DMS153 (cell line): ENCODE measurements at regions not wholly inside any gene's neighbourhood (a gene's known extent, or its start where the extent isn't known, plus 50 kb on each side); places are given as distances from the start of the nearest gene placed in this dataset.

Experiments
- DNase-seq: peaks from one replicate; lab custom pipeline; 2025; lab: John Stamatoyannopoulos, UW

DNA sequence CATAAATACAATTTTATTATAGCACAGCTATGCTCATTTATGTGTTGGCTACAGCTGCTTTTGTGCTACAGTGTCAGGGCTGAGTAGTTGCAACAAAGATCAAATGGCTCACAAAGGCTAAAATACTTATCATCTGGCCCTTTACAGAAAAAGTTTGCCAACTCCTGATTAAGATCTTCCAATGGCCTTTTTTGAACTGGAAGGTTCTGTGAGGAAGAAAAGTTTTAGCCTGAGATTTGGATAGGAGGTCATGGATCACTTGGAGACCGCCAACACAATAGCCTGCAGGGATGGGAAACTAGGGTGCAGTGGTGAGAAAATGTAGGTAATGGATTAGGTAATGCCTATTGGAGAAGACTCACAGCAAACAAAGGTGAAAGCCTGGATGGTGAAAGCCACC, 169.8 kb downstream of the NOC3L start:
- no peak for DNase-seq

- no peak for DNase-seq
Measured at GRCh38 chr10:94193466-94193924, 169.2 kb downstream of the NOC3L start.

DNA sequence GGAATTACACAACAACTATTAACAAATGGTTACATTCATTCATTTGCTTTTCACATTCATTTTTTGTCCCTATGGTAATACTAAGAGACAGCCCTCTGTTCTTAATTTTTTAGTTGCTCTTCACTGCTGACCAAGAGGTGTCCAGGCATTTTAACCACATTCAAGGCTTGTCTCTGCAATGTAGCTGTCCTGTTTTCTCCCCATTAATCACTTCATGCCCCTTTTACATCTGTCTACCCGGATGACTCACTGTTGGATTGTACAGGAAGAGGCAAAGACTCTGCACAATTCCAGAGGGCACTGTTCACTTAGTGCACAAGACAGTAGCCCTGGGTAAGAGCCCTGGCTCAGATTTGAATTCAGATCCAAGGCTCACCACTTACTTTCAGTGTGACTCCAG, 168.5 kb downstream of the NOC3L start:
- DNase-seq = no peak

- DNase-seq = no peak
Measured at GRCh38 chr10:94197241-94197640, 165.5 kb downstream of the NOC3L start.

DNA sequence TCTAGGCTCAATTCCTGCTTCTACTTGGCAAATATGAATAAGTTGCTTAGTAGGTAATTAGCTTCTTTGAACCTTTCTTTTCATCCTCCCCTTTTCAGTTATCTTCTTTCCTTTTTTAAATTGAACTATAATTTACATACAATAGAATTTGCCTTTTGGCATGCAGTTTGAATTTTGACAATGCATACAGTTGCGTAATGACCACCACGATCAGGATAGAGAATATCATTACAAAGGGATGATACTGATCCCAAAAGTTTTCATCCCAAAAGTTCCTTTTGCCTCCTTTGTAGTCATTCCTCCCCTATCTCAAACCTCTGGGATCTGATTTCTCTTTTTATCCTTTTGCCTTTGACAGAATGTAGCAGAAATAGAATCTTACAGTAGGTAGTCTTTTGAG, 164.4 kb downstream of the NOC3L start:
- DNase-seq = no peak

- no peak for DNase-seq
Measured at GRCh38 chr10:94199565-94199964, 163.2 kb downstream of the NOC3L start.

DNA sequence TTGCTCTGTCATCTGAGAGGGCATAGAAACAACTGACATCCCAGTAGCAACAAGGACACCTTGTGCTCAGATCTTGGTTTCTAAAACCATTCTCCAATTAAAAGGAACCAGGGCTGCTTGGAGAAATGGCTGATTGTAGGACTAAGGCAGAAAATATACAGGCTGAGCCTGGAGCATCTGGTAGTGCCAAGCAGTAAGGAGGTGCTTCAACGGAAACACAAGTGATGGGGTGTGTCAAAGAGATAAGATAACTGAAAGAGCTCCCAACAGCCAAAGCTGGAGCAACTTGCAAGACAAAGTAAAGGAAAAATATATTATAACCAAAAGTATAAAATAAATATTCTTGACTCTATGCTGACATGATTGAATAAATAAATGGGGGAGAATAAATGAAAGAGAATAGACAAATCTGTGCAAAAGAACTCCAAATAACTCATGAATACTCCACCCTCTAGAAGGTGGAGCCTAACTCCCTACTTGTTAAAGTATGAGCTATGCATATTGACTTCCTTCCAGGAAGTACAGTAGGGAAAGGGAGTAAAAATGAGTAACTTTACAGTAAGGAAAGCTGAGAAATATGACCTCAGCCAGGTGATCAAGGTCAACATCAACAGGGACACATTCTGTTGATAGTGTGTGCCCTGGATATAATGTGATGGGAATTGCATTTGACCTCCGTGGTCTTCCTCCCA, 162.4 kb downstream of the NOC3L start:
- DNase-seq = no peak

GRCh38 chr10:94205396-94205831, 157.3 kb downstream of the NOC3L start:
- DNase-seq = no peak

- DNase-seq = no peak
Measured at GRCh38 chr10:94206176-94206575, 156.6 kb downstream of the NOC3L start.

- no peak for DNase-seq
Measured at GRCh38 chr10:94208315-94208714, 154.4 kb downstream of the NOC3L start.

GRCh38 chr10:94210440-94211168, 152.1 kb downstream of the NOC3L start:
- no peak for DNase-seq

DNA sequence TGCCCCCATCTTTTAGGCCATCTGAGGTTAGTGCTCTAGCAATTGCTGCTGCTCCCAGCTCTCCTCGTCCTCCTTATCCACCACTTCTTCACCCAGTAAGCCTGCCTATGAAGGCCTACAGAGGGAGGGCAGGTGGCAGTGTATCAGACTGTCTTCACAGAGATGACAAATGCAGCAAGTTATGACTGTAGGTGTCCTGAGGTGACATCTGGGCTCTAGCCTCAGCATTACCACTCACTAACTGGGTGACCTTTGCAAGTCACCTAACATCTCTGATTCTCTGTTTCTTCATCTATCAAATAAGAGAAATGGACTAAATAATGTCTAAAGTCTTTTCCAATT, 151.6 kb downstream of the NOC3L start:
- no peak for DNase-seq

- no peak for DNase-seq
Measured at GRCh38 chr10:94213001-94213530, 149.7 kb downstream of the NOC3L start.

GRCh38 chr10:94213980-94214379, 148.8 kb downstream of the NOC3L start:
- no peak for DNase-seq

- DNase-seq = no peak
Measured at GRCh38 chr10:94214481-94214893, 148.3 kb downstream of the NOC3L start.

DNA sequence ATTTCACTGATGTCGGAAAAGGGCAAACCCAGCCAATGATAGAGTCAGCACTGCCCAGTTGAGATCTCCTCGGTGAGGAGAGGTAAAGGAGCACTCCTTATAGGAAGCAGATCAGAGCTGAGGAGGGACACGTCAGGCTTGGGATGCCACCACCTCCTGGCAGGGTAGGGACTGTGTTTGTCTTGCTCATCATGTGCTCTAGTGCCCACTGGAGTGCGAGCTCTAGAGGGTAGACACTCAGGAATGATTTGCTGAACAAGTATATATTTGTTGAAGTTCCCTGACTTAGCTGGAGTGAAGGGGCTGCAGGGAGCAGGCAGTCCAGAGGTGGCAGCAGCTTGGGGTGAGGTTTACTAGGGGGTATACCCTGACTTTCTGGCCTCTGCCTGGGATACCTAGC, 146.5 kb downstream of the NOC3L start:
- no peak for DNase-seq

DNA sequence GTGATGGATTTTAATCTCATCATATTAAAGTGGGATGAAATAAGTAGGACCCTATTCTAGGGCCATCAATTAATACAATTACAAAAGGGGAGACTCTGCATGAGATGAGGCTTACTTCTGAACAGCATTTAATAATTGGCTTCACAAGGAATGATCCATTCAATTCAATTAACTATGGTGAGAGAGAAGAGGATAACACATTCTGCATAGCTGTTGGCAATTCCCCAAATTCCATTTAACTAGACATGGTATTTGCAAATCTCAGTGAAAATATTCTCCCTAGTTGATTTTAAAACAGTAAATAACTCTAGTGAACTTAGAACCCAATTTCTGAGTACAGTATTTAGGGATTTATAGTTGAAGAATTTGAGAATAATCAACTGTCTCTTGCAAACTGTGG, 145.3 kb downstream of the NOC3L start:
- DNase-seq = no peak

GRCh38 chr10:94218493-94219183, 144.1 kb downstream of the NOC3L start:
- DNase-seq = no peak

- DNase-seq = no peak
Measured at GRCh38 chr10:94219829-94220228, 142.9 kb downstream of the NOC3L start.

DNA sequence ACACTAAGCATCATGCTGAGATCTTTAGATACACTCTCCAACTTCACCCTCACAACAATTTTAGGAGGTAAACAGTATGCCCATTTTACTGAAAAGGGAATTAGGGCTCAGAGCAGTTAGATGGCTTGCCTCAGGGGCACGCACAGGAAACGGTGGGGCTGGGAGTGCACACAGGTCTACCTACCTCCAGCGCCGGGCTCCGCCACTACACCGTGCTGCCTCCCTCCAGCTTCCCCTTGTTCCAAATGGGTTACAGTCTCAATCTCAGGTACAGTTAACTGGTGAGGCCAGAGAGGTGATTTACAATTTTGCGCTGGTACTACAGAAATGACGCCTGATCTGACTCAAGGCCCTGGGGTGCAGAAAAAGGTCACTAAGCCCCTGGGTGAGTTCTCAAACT, 142.0 kb downstream of the NOC3L start:
- no peak for DNase-seq

DNA sequence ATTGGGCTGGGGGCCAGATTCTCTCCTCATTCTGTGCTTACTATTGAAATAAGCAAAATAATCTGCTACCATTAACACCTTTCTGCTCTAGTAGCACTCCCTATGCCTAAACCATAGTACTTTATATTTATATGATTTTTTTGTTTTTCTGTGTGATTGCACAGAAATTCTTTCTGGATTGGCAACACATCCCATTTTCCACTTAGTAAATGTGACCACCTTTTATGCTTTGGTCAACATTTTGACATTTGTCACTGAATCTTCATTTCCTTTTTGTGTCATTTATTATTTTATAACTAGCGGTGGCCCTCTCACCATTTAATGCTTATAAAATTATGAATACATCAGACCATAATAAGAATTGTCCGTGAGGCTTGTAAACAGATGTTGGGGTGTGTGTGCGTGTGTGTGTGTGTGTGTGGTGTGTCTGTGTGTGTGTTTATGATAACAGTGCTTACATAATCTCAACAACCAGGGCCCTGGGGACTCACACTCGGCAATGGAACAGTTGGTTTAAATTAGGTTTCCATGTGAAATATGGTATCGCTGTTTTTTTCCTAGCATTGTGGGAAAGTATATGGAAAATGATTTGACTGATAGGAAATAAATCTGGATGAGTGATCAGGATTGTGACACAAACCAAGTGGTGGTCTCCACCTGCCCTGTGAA, 138.9 kb downstream of the NOC3L start:
- DNase-seq = no peak

DNA sequence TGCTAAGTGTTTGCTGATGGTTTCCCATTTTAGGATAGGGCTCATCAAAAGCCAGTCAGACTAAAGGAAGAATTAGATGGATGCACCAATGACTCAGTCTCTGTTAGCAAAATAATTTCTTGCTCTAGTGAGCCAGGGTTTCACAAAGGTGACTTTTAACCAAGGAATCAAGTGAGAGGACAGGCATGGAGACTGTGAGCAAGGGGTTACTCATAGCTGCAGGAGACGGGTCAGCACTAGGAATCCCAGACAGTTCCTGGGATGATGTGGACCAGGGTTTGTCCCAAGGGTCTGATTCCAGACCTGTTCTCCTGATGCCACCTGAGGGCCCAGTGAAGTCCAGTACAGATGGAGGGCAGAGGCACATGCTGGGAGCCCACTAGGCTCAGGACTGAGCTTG, 138.1 kb downstream of the NOC3L start:
- DNase-seq = no peak
